ENCODE measurements at regions not wholly inside any gene's neighbourhood (a gene's known extent, or its start where the extent isn't known, plus 50 kb on each side); places are given as distances from the start of the nearest gene placed in this dataset.

- BruUV-seq (replicated peaks), result no TSS peak
Measured at GRCh38 chr2:147543056-147543455, 301.8 kb upstream of the ACVR2A start.

GRCh38 chr2:147542351-147542750 is 302.5 kb upstream of the ACVR2A start:
- no peak for DNase-seq (ENCODE audit: low spot score)
- H3K36me3 ChIP-seq (ENCODE audit: insufficient read depth, low read length, poor library complexity, severe bottlenecking), result no peaks in the 10 kb centered on the region
- H3K27me3 ChIP-seq (replicated peaks; ENCODE audit: insufficient read depth, low read depth, low read length, poor library complexity), result no peaks in the 10 kb centered on the region
- H3K27ac ChIP-seq (ENCODE audit: low read depth, low read length, poor library complexity, severe bottlenecking), result no peak overlapping the region
- no peak overlapping the region for H3K4me3 ChIP-seq (ENCODE audit: low read depth, low read length, poor library complexity, severe bottlenecking)
- ChIA-PET POLR2A (ENCODE audit: low non-redundant PET) (interaction anchor here (0.6 kb wide), 1 partner anchor 92 kb away, joined by 3 read pairs; no protein-coding TSS in a partner anchor), CTCF (no interaction called here)
- no TSS peak for BruUV-seq (replicated peaks)
- intact Hi-C loops (cut with micrococcal nuclease; ENCODE audit: unreplicated experiment), result no loop called here
- no peaks in the 10 kb centered on the region for H3K9me3 ChIP-seq (ENCODE audit: low read depth, low read length, poor library complexity, severe bottlenecking)
- H3K4me1 ChIP-seq (ENCODE audit: insufficient read depth, low read length, poor library complexity, severe bottlenecking), result no peaks in the 10 kb centered on the region
- no peak for TF ChIP-seq EZH2 (IDR thresholded peaks at IDR 0.05; ENCODE audit: borderline replicate concordance, low read depth, low read length, poor library complexity, severe bottlenecking)
- TF ChIP-seq CTCF (conservative IDR thresholded peaks at IDR 0.05; ENCODE audit: low read depth, low read length), result no peak

More at GRCh38 chr2:147543056-147543455, 301.8 kb upstream of the ACVR2A start:
- no peak overlapping the region for H3K4me3 ChIP-seq (ENCODE audit: low read depth, low read length, poor library complexity, severe bottlenecking)
- ChIA-PET CTCF (no interaction called here), POLR2A (ENCODE audit: low non-redundant PET) (no interaction called here)
- H3K27ac ChIP-seq (ENCODE audit: low read depth, low read length, poor library complexity, severe bottlenecking), result no peak overlapping the region
- intact Hi-C loops (cut with micrococcal nuclease; ENCODE audit: unreplicated experiment), result no loop called here
- no peaks in the 10 kb centered on the region for H3K4me1 ChIP-seq (ENCODE audit: insufficient read depth, low read length, poor library complexity, severe bottlenecking)
- H3K27me3 ChIP-seq (replicated peaks; ENCODE audit: insufficient read depth, low read depth, low read length, poor library complexity), result no peaks in the 10 kb centered on the region
- no peak for DNase-seq (ENCODE audit: low spot score)
- H3K9me3 ChIP-seq (ENCODE audit: low read depth, low read length, poor library complexity, severe bottlenecking), result no peaks in the 10 kb centered on the region
- no peaks in the 10 kb centered on the region for H3K36me3 ChIP-seq (ENCODE audit: insufficient read depth, low read length, poor library complexity, severe bottlenecking)
- no peak for TF ChIP-seq CTCF (conservative IDR thresholded peaks at IDR 0.05; ENCODE audit: low read depth, low read length)
- TF ChIP-seq EZH2 (IDR thresholded peaks at IDR 0.05; ENCODE audit: borderline replicate concordance, low read depth, low read length, poor library complexity, severe bottlenecking), result no peak

GRCh38 chr2:147541314-147541713 is 303.5 kb upstream of the ACVR2A start:
- intact Hi-C loops (cut with micrococcal nuclease; ENCODE audit: unreplicated experiment), result no loop called here
- Histone ChIP-seq H3K27ac (ENCODE audit: low read depth, low read length, poor library complexity, severe bottlenecking) (no peak overlapping the region), H3K36me3 (ENCODE audit: insufficient read depth, low read length, poor library complexity, severe bottlenecking) (no peaks in the 10 kb centered on the region), H3K4me1 (ENCODE audit: insufficient read depth, low read length, poor library complexity, severe bottlenecking) (no peaks in the 10 kb centered on the region), H3K9me3 (ENCODE audit: low read depth, low read length, poor library complexity, severe bottlenecking) (no peaks in the 10 kb centered on the region), H3K4me3 (ENCODE audit: low read depth, low read length, poor library complexity, severe bottlenecking) (no peak overlapping the region), H3K27me3 (replicated peaks; ENCODE audit: insufficient read depth, low read depth, low read length, poor library complexity) (no peaks in the 10 kb centered on the region)
- ChIA-PET POLR2A (ENCODE audit: low non-redundant PET) (interaction anchor here (0.6 kb wide), 1 partner anchor 174 kb away, joined by 3 read pairs; no protein-coding TSS in a partner anchor), CTCF (no interaction called here)
- no peak for DNase-seq (ENCODE audit: low spot score)
- no peak for TF ChIP-seq CTCF (conservative IDR thresholded peaks at IDR 0.05; ENCODE audit: low read depth, low read length)
- no peak for TF ChIP-seq EZH2 (IDR thresholded peaks at IDR 0.05; ENCODE audit: borderline replicate concordance, low read depth, low read length, poor library complexity, severe bottlenecking)
- no TSS peak for BruUV-seq (replicated peaks)
